ENCODE measurements at regions not wholly inside any gene's neighbourhood (a gene's known extent, or its start where the extent isn't known, plus 50 kb on each side); places are given as distances from the start of the nearest gene placed in this dataset.
A peak's percentile ranks its signal among the peaks of the same experiment; 100 is the strongest.

DNA sequence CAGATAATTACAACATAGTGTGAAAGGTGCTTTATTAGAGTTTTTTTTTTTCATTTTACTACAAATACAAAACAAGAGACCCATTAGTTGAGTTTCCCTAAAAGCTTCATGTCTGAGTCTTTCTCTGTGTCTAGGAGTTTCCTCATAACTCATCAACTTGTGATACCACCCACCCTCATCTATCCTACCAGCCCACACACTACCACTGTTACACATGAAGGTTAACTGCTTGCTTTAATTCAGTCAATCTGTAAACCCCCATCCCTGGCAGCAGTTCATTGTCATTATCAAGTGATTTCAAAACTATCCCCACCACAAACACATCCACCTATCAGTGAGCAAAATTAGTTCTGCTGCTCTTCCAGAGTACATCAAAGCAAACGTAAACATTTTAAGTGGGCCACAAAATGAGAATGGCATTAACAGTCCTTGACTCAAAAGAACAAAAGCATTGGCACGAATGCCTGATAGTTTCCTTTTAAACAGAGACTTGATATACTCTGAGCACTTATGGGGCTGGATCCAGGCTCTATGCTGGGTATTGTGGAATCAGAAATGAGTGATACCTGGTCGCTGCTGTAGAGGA lies 331.6 kb upstream of the FAM241A start:
- peak in 1 of 5 experiments; percentile 49 for DNase-seq

DNA sequence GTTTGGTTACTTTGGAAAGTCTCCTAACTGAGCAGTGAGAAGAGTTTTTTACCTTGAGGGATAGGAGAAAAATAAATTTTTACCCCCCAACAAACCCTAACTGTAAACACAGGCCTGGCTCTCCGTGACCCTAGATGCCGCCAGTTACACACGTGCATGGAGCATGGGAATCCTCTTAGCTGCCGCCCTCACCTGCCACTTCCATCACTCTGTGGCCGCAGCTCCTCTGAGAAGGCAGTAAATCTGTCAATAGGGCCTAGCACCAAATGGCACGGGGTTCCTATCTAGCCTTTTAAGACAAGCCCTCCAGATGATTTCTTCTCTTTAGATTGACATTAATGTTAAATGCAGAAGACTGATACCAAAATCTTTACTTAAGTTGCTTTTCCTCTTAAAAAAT lies 330.3 kb upstream of the FAM241A start:
- no peak for DNase-seq

DNA sequence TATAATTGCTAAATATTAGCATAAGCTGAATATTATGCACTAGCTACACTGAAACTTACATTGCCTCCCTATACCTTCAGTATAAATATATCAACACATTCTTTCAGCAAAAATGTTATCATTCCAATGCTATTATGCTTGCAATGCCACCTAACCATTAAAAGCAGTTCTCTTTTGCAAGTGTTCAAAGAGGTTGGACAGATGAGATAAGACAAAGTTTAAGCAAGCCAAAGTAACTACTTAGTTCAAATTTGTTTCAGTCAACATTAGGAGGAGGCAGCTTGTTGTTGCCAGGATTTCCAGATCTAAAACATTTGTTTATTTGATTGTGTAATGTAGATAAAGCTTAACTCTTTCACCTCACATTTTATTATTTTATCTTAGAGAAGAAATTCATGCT lies 323.9 kb upstream of the FAM241A start:
- no peak for DNase-seq

DNA sequence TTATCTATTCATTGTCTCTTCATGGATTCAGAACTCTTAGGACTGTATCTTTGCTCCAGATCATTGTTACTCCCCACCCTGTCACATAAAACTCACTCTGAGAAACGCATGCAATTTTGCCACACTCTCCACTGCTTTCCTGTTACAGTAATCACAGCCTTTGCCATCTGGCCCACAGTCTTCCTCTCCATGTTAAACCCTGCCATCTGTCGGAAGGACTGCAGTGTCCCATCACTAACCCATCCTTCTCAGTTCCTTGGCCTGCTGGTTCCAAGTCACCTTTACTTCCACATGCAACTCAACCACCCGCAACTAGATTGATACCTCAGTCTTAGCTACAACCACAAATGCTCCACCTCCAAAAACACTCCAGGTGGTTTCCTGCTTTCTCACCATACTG lies 308.7 kb upstream of the FAM241A start:
- DNase-seq: no peak

DNA sequence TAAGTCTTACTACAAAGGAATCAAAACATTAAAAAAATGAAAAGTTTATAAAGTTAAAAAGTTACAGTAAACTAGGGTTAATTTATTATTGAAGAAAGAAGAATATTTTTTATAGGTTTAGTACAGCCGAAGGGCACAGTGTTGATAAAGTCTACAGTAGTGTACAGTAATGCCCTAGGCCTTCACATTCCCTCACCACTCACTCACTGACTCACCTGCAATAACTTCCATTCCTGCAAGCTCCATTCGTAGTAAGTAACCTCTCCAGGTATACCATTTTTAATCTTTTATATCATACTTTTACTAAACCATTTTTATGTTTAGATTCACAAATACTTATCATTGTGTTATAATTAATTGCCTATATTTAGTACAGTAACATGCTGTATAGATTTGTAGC lies 307.5 kb upstream of the FAM241A start:
- no peak for DNase-seq

DNA sequence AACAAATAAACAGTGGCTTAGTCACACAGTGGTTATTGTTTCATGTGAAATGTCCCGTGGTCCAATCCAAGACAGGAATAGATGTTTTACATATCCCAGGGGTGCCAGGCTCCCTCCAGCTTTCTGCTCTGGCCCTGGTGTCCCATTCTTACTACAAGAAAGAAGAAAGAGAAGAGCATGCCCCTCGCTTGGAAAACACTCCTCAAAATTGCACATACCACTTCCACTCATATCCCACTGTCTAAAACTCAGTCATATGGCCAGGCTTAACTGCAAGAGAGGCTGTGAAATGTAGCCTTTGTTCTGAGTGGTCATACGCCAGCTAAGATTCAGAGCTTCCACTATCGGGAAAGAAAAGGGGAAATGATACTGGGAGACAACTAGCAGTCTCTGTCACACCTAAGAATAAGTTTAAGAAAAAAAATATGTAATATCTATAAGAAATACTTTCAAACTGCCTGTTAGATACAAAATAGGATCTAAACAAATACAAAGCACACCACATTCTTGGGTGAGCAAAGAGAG lies 306.8 kb upstream of the FAM241A start:
- no peak for DNase-seq

DNA sequence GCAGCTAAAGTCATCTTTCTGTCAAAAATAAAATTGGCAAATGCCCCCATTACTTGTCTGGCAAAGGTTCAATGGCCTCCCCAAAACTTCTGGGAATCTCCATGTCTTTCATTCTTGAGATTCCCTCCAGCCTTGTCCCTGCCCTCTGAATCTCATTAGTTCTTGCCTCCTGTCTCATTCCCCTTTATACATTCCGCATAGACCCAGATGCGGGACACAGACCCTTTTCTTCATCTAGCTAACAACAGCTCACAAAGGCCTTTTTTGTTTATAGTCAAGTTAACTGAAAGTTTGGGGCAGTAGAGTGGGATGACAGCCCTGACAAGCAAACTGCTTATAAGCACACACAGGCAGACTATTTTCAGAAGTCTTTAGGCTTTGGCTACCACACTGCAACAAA lies 306.1 kb upstream of the FAM241A start:
- no peak for DNase-seq

DNA sequence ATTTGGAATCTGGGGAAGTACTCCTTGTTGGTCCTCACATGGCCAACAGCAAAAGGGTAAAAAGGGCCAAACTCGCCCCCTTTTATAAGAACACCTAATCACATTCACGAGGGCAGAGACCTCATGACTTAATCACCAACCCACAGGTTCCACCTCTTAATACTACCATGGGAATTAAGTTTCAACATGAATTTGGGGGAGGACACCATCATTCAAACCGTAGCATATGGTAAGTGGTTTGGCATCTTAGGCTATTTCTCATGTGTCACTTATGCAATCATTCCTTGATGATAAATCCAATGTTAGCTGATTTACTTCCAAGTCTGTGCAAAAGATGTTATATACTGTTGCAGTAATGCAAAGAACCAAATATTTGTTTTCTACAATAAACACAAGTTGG lies 302.9 kb upstream of the FAM241A start:
- no peak for DNase-seq

DNA sequence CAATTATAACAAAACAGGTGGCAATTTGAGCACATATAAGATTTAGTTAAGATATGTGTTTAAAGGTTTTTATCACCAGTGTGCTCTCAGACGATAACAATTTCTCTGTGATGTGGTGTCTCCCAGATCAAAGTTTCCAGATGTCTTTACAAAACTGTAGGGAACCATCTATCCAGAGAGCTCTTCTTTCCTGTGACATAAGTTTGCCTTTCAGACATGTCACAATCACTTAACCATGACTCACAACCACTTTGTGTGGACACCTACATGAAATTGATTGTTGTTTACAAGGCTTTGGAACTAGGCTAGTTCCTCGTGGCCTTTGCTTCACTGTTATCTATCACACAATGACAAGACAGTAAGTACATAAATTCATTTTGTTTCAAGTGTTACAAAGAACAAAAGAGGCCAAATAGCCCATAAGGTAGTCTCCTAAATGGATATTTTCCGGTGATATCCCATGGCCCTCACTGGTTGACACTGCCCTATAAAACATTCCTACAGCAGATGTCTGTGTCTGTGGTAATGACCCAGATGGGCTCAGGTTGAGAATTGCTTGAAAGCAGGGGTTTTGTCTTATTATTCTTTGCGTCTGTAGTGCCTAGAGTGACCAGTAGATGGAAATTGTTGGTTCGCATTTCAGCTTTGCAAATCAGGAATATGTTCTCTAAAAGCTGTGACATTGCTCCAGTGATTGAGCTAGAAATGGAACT lies 297.8 kb upstream of the FAM241A start:
- no peak for DNase-seq

DNA sequence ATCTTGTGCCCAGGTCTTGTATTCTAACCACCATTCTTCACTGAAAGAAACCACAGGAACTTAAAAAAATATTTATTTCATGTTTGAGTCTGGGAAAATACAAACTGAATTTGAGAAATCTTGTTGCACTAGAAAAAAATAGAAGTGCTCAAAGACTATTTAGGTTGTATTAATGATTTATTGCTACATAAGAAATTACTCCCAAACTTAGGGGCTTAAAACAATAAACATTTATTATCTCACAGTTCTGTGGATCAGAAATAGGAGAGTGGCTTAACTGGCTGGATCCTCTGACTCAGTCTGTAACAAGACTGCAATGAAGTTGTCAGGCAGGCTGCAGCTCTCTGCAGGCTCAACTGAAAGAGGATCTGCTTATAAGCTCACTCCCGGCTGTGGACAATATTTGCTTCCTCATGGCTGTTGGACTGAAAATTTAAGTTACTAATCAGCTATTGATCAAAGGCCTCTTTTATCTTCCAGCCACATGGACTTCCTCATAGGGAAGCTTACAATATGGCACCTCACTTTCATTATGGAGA lies 295.4 kb upstream of the FAM241A start:
- no peak for DNase-seq

DNA sequence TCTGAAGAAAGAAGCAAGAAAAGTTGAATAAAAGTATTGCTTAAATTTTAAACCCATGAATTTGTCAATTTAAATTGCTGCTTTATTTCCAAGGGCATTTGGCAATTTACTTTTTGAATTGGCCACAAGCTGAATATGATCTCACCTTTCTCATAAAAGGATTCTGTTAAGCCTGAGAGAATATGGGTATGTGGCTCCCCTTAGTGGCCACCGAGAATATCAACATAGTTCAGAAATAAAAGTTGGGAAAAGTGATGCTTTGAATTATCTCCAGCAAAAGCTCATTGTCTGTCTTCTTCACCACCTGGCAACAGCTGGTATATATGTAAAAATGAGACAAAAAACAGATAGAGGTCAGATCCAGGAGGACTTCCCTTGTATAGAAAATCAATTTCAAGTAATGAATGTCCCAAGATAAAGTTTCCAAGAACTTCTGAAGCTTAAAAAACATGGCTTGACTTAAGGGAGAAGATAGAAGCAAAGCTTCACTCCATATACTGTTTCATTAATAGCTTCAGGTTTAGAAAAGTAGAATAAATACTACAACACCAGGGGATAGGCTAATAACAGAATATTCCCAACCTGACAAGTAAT lies 290.7 kb upstream of the FAM241A start:
- DNase-seq: peak in 1 of 5 experiments; percentile 18

DNA sequence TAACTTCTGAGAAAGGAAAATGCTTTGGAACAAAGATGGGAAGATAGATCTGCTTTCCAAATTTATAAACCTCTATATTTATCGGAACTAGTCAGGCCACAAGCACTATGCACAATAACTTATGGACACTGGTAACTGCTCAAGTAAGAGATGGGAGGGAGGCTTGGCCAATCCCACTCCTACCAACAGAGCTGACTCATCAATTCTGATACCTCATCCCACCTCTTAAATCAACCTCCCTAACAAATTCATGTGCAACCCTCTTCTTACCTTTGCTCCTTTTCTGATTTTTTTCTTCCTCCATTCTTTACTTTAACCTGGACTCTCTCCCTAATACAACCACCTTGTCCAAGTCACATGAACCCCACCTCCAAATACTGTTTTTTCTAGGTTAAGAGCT lies 289.9 kb upstream of the FAM241A start:
- DNase-seq: no peak

DNA sequence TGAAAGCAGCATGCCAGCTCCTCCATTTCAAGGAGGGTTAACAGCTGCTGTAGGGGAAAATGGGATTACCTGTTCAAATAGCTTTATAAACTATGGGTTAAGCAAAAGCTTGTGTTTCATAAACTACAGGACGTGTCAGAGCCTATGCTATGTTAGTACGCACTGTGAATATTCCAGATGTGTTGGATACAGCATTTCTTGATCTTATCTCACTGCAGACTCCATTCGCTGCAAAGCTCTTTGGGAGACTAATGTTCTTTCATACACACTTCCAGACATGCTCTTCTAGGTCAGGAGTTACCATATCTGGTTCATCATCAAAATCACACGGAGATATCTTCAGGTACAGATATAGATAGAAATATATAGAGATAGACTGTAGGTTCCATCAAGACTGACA lies 281.2 kb upstream of the FAM241A start:
- DNase-seq: no peak

DNA sequence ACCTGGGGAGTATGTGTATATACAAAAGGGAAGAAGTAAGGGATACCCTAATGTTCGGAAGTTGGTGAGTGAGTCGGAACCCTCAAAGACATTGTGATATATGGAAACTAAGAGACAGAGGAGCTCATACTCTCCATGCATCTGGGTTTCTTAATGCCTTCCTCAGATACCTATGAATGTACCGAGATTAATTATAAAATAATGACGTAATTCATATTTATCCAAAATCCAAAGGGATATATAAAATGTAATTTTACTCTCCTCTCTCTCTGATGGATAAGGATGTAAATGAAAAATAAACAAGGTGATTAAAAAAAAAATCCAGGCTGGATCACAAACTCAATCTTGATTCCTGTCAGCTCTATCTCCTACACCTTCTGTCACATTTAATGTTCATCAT lies 275.9 kb upstream of the FAM241A start:
- no peak for DNase-seq

DNA sequence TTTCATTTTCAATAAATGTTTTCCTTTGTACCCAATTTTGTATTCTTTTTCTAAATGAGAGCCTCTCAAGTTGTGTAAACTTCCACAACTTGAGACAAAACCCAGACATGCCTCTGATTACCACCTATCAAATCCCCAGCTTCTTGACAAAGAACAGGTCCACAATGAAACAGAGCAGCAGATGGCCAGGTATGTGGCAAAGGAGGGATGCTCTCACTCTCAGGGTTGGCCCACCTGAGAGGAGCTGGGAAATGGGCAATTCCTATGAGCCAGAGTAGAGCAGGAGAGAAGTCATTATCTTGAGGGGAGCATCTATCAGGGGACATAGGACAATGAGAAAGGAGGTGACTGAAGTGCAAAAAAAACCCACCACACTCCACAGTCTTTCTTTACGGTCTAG lies 273.5 kb upstream of the FAM241A start:
- no peak for DNase-seq

DNA sequence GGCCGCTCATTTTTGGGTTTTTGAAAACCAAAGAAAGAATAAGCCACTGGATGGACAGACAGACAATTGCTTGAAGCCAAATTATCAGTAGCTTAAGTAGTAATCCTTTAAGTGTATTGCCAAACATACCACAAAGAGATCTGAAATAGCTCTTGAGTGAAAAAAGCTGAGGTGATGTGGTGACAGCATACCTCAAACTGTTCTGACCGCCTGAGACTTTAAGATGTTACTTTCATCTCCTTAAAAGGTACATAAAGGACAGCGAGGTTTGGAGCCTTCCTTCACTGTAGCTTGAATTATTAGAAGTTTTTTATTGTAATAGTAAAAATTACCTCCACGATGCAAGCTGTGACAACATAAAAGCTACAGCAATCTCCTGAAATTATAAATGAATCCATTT lies 271.5 kb upstream of the FAM241A start:
- DNase-seq: no peak

DNA sequence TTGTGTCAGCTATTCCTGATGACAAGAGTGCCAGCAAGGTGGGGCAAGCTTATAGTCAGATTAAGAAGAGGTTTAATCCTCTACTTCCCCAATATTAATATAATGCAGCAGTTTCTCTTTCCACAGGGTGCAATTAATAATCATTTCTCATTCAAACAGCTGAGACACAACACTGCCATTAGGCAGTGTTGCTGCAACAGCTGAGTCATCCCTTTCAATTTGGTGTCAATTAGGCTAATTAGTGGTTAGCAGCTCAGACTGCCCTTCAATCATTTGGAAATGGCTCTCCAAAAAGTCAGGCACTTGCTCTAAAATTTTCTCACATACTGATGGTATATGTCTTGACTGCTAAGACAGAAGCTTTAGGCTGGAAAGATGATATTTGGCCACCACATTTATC lies 265.7 kb upstream of the FAM241A start:
- no peak for DNase-seq

DNA sequence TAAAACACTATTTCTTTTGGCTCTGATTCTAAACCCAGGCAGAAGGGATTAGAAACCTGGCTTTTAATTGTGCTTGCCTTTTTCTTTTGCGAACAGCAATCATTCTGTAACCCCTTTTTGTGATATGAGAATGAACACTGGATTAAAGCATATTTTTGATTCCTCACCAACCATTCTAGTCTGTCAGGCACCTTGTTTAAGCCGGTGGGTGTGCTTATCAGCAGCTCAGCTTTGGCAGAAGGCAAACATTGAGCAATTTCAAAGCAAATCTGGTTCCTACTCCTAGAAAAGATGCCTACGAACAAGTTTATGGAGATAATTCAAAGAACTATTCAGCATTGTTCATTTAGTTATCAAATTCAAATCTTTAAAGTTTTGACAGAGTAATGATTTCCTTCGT lies 265.1 kb upstream of the FAM241A start:
- no peak for DNase-seq

DNA sequence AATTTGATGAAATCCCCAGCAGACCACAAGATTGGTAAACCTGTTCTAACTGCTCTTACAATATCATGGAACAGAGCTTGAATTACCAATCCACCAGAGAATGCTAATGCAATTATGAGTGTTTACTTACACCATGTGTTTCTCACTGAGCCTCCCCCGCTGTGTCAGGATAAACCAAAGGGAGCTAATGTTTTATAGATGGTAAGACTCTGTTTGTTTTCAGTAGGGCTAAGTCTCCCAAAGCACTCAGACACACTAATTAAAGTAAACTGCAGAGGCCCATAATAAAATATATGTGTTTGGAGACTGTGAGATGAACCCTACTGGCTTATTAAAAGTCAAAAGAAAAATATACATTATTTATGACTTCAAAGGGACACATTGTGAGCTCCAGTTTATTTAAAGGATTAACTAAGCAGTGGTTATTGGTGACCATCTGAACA lies 261.7 kb upstream of the FAM241A start:
- DNase-seq: no peak

DNA sequence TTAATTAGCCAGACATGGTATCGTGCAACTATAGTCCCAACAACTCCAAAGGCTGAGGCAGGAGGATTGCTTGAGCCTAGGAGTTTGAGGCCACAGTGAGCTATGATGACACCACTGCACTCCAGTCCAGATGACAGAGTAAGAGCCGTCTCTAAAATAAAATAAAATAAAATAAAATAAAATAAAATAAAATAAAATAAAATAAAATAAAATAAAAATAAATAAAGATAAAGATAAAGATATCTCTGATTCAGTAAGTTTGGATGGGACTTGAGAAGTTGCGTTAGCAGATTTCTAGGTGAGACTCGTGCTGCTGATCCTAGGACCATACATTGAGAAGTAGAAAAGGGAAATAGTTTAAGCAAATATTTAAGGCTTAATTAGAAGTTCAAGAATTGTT lies 254.8 kb upstream of the FAM241A start:
- no peak for DNase-seq

DNA sequence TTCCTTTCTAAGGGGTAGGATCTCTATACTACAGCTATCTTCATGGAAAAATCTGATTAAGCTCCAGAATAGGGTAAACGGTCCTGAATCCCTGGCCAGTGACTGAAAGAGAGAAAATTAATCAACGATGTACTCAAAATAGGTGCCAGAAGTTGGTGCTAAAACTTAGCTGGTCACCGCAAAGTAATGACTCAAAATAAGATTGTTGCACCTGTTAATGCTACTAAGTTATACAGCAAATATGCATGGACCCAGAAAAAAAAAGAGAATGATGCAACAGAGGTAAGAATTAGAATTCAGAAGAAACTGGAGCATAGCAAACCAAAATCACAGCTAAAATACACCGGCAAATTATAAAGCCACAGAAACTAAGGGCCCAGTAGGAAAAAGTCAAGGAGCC lies 239.7 kb upstream of the FAM241A start:
- no peak for DNase-seq

DNA sequence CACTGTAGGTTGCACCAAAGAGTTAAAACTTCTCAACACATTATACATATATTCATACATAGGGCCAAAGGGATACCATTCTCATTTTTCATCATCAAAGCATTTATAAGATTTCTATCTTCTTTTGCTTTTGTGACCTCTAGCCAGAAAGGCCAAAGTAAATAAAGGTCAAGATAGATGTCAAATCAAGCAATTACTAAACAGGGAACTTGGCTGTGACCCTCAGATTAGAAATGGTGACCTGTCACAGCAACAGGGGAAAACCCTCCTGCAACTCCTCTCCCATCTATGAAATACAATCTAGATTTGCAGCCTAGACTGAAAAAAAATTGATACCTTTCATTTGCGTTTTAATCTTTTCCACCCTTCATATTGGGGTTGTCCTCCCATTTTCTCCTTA lies 225.6 kb upstream of the FAM241A start:
- no peak for DNase-seq

DNA sequence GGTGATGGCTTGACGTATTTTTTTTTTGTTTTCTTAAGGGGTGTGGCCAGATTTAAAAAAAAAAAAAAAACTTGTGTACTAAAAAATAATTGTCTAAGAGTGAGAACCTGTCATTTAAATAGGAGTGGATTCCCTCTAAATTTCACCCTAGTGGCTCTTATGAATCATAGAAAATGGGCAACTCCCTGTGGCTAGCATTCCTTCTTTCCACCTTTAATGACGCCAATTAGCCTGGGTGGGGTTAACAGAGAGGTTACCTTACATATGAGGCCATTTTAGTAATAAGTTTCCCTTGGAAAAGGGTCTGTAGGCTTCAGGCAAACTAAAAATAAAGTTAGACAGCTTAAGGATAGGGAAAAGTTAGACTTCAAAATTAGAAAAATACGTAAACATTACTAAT lies 223.5 kb upstream of the FAM241A start:
- DNase-seq: no peak

DNA sequence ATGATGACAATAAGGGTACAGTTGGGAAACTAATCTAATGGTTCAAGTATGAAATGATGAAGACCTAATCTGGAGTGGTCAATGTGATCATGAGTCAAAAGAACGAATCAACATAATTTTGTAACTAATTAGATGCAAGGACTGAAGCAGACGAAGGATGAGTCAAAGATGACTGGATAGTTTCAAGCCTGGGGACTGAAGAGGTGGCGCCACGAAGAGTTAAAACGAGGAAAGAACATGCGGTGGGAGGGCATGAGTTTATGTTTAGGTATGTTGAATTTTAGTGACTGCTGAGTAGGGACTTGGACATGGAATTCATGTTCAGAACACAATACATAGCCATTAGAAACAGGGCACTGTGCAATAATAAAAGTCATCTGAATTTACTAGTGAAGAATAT lies 221.5 kb upstream of the FAM241A start:
- DNase-seq: no peak
